Tibial nerve (tissue), 4 donors: ENCODE measurements at regions not wholly inside any gene's neighbourhood (a gene's known extent, or its start where the extent isn't known, plus 50 kb on each side); places are given as distances from the start of the nearest gene placed in this dataset. TPM values are rescaled to one million over a fixed set of nuclear protein-coding genes. Genes with fewer than 3 reads are reported as not detected.
A peak's percentile ranks its signal among the peaks of the same experiment; 100 is the strongest.

ENCODE experiments used
- DNase-seq, 2 donors: peaks; one replicate each; pipeline ENCODE4 v3.0.0-alpha.2; 2019; ENCODE audit warnings: low spot score in 2 of 2
- H3K27ac ChIP-seq, 4 donors: fragments of 200-600 bp; sonication (generic) in 3 of 4; one replicate each; pipeline ENCODE4 v1.5.1; 2017 to 2019; ENCODE audit warnings: mild to moderate bottlenecking in 1 of 4
- H3K27me3 ChIP-seq, 2 donors: fragments of 200-600 bp; sonication (generic) in 1 of 2; one replicate each; pipeline versions ENCODE4 v1.5.1 to v1.6.0; 2017 to 2019
- H3K36me3 ChIP-seq, 3 donors: fragments of 200-600 bp; sonication (generic); one replicate each; pipeline ENCODE4 v1.5.1; 2018 to 2019
- H3K4me1 ChIP-seq, 4 donors: fragments of 200-600 bp; sonication (generic) in 3 of 4; one replicate each; pipeline ENCODE4 v1.5.1; 2017 to 2019
- H3K4me3 ChIP-seq, 4 donors: fragments of 200-600 bp; sonication (generic) in 3 of 4; one replicate each; pipeline ENCODE4 v1.5.1; 2017 to 2019; ENCODE audit warnings: mild to moderate bottlenecking in 1 of 4, moderate library complexity in 1 of 4
- H3K9me3 ChIP-seq, 4 donors: fragments of 200-600 bp; sonication (generic) in 3 of 4; one replicate each; pipeline ENCODE4 v1.5.1; 2017 to 2019
- EP300 ChIP-seq, 2 donors: sonication (generic); formaldehyde crosslinking; IDR thresholded peaks; one replicate each; pipeline ENCODE4 v1.6.1; 2017; ENCODE audit warnings: antibody characterized with exemption in 2 of 2, mild to moderate bottlenecking in 1 of 2
- POLR2A ChIP-seq, 2 donors: fragments of 450-650 bp; IDR thresholded peaks; one replicate each; pipeline ENCODE4 v1.6.1; 2017; ENCODE audit warnings: antibody characterized with exemption in 2 of 2, mild to moderate bottlenecking in 2 of 2, moderate library complexity in 2 of 2
- WGBS, 2 donors: methylation state at CpG; one replicate each; pipeline ENCODE4 v1.1.5; 2018; 5-methylcytosine and 5-hydroxymethylcytosine counted together
- small RNA-seq: library from RNA; depleted of rRNA; stranded (forward); fragments of <200 nt; gene quantifications from one replicate; pipeline ENCODE3, GENCODE V24; 2016
- TF ChIP-seq, protein P1 (sequence below), 5 experiments: fragments of 200-600 bp in 3 of 5; fragments of 450-650 bp in 2 of 5; sonication (generic) in 3 of 5; IDR thresholded peaks; one replicate each; pipeline ENCODE4 v1.5.1; 2016 to 2019; ENCODE audit warnings: antibody characterized with exemption in 5 of 5, mild to moderate bottlenecking in 3 of 5, moderate library complexity in 2 of 5

DNA sequence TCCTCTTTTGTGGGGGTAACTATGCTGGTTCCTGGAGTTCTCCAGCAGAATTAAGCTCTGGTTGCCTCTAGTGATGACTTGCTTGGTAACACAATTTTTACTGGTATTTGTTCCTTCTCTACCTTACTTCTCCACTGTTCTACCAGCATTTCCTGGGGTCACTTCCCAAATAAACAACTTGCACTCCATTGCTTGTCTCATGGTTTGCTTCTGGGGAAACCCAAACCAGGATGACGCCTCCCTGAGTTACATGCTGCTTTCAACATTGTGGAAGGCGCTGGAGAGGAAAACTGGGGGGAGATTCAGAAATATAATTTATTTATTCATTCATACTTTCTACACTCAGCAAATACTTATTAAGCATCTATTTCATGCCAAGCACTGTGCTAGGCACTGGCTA, 55.3 kb upstream of the AK4 start:
- H3K9me3 ChIP-seq, result peaks cover 0 to 9% (median 2%) of the 10 kb centered on the region in 4 donors
- H3K36me3 ChIP-seq, result no peaks in the 10 kb centered on the region
- H3K4me3 ChIP-seq, result no peak overlapping the region
- DNase-seq, result no peak
- H3K4me1 ChIP-seq, result no peaks in the 10 kb centered on the region
- no peak overlapping the region for H3K27ac ChIP-seq
- TF ChIP-seq POLR2A (IDR thresholded peaks at IDR 0.05) (no peak), EP300 (IDR thresholded peaks at IDR 0.05) (no peak)
- TF ChIP-seq, protein P1, sequence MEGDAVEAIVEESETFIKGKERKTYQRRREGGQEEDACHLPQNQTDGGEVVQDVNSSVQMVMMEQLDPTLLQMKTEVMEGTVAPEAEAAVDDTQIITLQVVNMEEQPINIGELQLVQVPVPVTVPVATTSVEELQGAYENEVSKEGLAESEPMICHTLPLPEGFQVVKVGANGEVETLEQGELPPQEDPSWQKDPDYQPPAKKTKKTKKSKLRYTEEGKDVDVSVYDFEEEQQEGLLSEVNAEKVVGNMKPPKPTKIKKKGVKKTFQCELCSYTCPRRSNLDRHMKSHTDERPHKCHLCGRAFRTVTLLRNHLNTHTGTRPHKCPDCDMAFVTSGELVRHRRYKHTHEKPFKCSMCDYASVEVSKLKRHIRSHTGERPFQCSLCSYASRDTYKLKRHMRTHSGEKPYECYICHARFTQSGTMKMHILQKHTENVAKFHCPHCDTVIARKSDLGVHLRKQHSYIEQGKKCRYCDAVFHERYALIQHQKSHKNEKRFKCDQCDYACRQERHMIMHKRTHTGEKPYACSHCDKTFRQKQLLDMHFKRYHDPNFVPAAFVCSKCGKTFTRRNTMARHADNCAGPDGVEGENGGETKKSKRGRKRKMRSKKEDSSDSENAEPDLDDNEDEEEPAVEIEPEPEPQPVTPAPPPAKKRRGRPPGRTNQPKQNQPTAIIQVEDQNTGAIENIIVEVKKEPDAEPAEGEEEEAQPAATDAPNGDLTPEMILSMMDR (IDR thresholded peaks at IDR 0.05), result no peak
- no peaks in the 10 kb centered on the region for H3K27me3 ChIP-seq
- 90 to 92% methylated on average over 2 of the region's 2 CpGs for WGBS, 2 donors

DNA sequence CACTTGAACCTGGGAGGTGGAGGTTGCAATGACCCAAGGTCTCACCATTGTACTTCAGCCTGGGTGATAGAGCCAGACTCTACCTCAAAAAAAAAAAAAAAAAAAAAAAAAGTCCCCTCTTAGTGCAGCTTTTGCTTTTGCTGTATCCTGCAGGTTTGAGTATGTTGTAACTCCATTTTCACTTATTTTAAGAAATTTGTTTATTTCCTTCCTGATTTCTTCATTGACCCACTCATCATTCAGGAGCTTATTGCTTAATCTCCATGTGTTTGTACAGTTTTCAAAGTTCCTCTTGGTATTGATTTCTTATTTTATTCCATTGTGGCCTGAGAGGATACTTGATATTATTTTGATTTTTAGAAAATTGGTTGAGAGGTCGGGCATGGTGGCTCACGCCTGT, 50.9 kb upstream of the AK4 start:
- WGBS, 2 donors, result 89 to 95% methylated on average over 2 of the region's 2 CpGs
- no peak overlapping the region for H3K27ac ChIP-seq
- TF ChIP-seq EP300 (IDR thresholded peaks at IDR 0.05), result peak in 1 of 2 donors; percentile 29
- no peak for TF ChIP-seq POLR2A (IDR thresholded peaks at IDR 0.05)

More for the DNA sequence above, 50.9 kb upstream of the AK4 start:
- H3K4me3 ChIP-seq, result no peak overlapping the region
- H3K27me3 ChIP-seq, result no peaks in the 10 kb centered on the region
- H3K4me1 ChIP-seq, result no peaks in the 10 kb centered on the region
- H3K36me3 ChIP-seq, result no peaks in the 10 kb centered on the region
- DNase-seq, result no peak
- peaks cover 0 to 51% (median 2%) of the 10 kb centered on the region in 4 donors for H3K9me3 ChIP-seq

Small RNA genes in the stretch of these regions (small RNA-seq; reads per million reads assigned to genes)
- gene MIR101-1 (0.94 reads per million, percentile 10 among the genes with 10 or more reads in this experiment), gene MIR3671 (not detected), gene MRPS21P1 (not detected), gene RNU6-1176P (not detected)
